ENCODE measurements at regions not wholly inside any gene's neighbourhood (a gene's known extent, or its start where the extent isn't known, plus 50 kb on each side); places are given as distances from the start of the nearest gene placed in this dataset.

- no peaks in the 10 kb centered on the region for H3K27me3 ChIP-seq (ENCODE audit: control insufficient read depth in 3 of 3, insufficient read depth in 3 of 3, low read length in 3 of 3)
- H3K4me1 ChIP-seq (ENCODE audit: control insufficient read depth in 3 of 3, insufficient read depth in 3 of 3, low read length in 3 of 3): no peaks in the 10 kb centered on the region
- H3K9ac ChIP-seq (ENCODE audit: low read depth in 1 of 3, low read length in 3 of 3): no peak overlapping the region
- H3K36me3 ChIP-seq (ENCODE audit: control insufficient read depth in 3 of 3, insufficient read depth in 3 of 3, low read length in 3 of 3): no peaks in the 10 kb centered on the region
- H3K27ac ChIP-seq (ENCODE audit: low read depth, low read length): no peak overlapping the region
- no peaks in the 10 kb centered on the region for H3K9me3 ChIP-seq (ENCODE audit: control insufficient read depth in 3 of 3, low read length in 3 of 3)
- no peak overlapping the region for H3K4me3 ChIP-seq (ENCODE audit: low read length in 3 of 3)
Observed at GRCh38 chr14:51145246-51145645, 50.3 kb upstream of the TRIM9 start.

- Histone ChIP-seq H3K27ac (ENCODE audit: low read depth, low read length) (no peak overlapping the region), H3K27me3 (ENCODE audit: control insufficient read depth in 3 of 3, insufficient read depth in 3 of 3, low read length in 3 of 3) (no peaks in the 10 kb centered on the region), H3K4me3 (ENCODE audit: low read length in 3 of 3) (no peak overlapping the region), H3K9ac (ENCODE audit: low read depth in 1 of 3, low read length in 3 of 3) (no peak overlapping the region), H3K4me1 (ENCODE audit: control insufficient read depth in 3 of 3, insufficient read depth in 3 of 3, low read length in 3 of 3) (no peaks in the 10 kb centered on the region), H3K36me3 (ENCODE audit: control insufficient read depth in 3 of 3, insufficient read depth in 3 of 3, low read length in 3 of 3) (no peaks in the 10 kb centered on the region), H3K9me3 (ENCODE audit: control insufficient read depth in 3 of 3, low read length in 3 of 3) (no peaks in the 10 kb centered on the region)
Observed at GRCh38 chr14:51147183-51147582, 52.3 kb upstream of the TRIM9 start.

DNA sequence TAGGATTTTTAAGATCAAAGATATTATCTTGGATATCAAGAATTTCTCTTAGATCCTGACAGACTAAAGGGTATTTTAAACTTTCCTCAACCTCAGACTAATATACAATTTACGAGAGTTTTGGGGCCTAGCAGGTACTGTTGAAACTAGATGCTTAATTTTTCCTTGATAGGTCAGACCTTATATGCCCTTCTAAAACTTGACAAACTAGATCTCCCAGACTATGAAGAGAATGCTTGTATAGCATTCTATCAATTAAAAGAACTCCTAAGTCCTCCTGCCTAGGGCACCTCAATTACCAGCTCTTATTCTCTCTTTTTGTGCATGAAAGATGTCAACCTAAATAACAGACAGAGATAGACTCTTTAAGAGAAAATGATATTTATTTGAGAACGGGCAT is 60.4 kb upstream of the TRIM9 start:
- H3K27ac ChIP-seq (ENCODE audit: low read depth, low read length): no peak overlapping the region
- no peak overlapping the region for H3K4me3 ChIP-seq (ENCODE audit: low read length in 3 of 3)
- H3K27me3 ChIP-seq (ENCODE audit: control insufficient read depth in 3 of 3, insufficient read depth in 3 of 3, low read length in 3 of 3): no peaks in the 10 kb centered on the region
- no peaks in the 10 kb centered on the region for H3K4me1 ChIP-seq (ENCODE audit: control insufficient read depth in 3 of 3, insufficient read depth in 3 of 3, low read length in 3 of 3)
- no peaks in the 10 kb centered on the region for H3K36me3 ChIP-seq (ENCODE audit: control insufficient read depth in 3 of 3, insufficient read depth in 3 of 3, low read length in 3 of 3)
- H3K9ac ChIP-seq (ENCODE audit: low read depth in 1 of 3, low read length in 3 of 3): no peak overlapping the region
- no peaks in the 10 kb centered on the region for H3K9me3 ChIP-seq (ENCODE audit: control insufficient read depth in 3 of 3, low read length in 3 of 3)

- H3K36me3 ChIP-seq (ENCODE audit: control insufficient read depth in 3 of 3, insufficient read depth in 3 of 3, low read length in 3 of 3): no peaks in the 10 kb centered on the region
- no peak overlapping the region for H3K27ac ChIP-seq (ENCODE audit: low read depth, low read length)
- no peaks in the 10 kb centered on the region for H3K27me3 ChIP-seq (ENCODE audit: control insufficient read depth in 3 of 3, insufficient read depth in 3 of 3, low read length in 3 of 3)
- no peak overlapping the region for H3K9ac ChIP-seq (ENCODE audit: low read depth in 1 of 3, low read length in 3 of 3)
- H3K4me1 ChIP-seq (ENCODE audit: control insufficient read depth in 3 of 3, insufficient read depth in 3 of 3, low read length in 3 of 3): no peaks in the 10 kb centered on the region
- H3K4me3 ChIP-seq (ENCODE audit: low read length in 3 of 3): no peak overlapping the region
- no peaks in the 10 kb centered on the region for H3K9me3 ChIP-seq (ENCODE audit: control insufficient read depth in 3 of 3, low read length in 3 of 3)
Observed at GRCh38 chr14:51157012-51157411, 62.1 kb upstream of the TRIM9 start.

GRCh38 chr14:51160871-51161270 is 66.0 kb upstream of the TRIM9 start:
- Histone ChIP-seq H3K36me3 (ENCODE audit: control insufficient read depth in 3 of 3, insufficient read depth in 3 of 3, low read length in 3 of 3) (no peaks in the 10 kb centered on the region), H3K4me3 (ENCODE audit: low read length in 3 of 3) (no peak overlapping the region), H3K4me1 (ENCODE audit: control insufficient read depth in 3 of 3, insufficient read depth in 3 of 3, low read length in 3 of 3) (no peaks in the 10 kb centered on the region), H3K9me3 (ENCODE audit: control insufficient read depth in 3 of 3, low read length in 3 of 3) (no peaks in the 10 kb centered on the region), H3K9ac (ENCODE audit: low read depth in 1 of 3, low read length in 3 of 3) (no peak overlapping the region), H3K27me3 (ENCODE audit: control insufficient read depth in 3 of 3, insufficient read depth in 3 of 3, low read length in 3 of 3) (no peaks in the 10 kb centered on the region), H3K27ac (ENCODE audit: low read depth, low read length) (no peak overlapping the region)

- Histone ChIP-seq H3K4me1 (ENCODE audit: control insufficient read depth in 3 of 3, insufficient read depth in 3 of 3, low read length in 3 of 3) (peaks cover 4 to 11% (median 6%) of the 10 kb centered on the region in 3 donors), H3K27ac (ENCODE audit: low read depth, low read length) (no peak overlapping the region), H3K36me3 (ENCODE audit: control insufficient read depth in 3 of 3, insufficient read depth in 3 of 3, low read length in 3 of 3) (no peaks in the 10 kb centered on the region), H3K27me3 (ENCODE audit: control insufficient read depth in 3 of 3, insufficient read depth in 3 of 3, low read length in 3 of 3) (no peaks in the 10 kb centered on the region), H3K4me3 (ENCODE audit: low read length in 3 of 3) (no peak overlapping the region), H3K9me3 (ENCODE audit: control insufficient read depth in 3 of 3, low read length in 3 of 3) (no peaks in the 10 kb centered on the region), H3K9ac (ENCODE audit: low read depth in 1 of 3, low read length in 3 of 3) (no peak overlapping the region)
Observed at GRCh38 chr14:51165415-51165814, 70.5 kb upstream of the TRIM9 start.

DNA sequence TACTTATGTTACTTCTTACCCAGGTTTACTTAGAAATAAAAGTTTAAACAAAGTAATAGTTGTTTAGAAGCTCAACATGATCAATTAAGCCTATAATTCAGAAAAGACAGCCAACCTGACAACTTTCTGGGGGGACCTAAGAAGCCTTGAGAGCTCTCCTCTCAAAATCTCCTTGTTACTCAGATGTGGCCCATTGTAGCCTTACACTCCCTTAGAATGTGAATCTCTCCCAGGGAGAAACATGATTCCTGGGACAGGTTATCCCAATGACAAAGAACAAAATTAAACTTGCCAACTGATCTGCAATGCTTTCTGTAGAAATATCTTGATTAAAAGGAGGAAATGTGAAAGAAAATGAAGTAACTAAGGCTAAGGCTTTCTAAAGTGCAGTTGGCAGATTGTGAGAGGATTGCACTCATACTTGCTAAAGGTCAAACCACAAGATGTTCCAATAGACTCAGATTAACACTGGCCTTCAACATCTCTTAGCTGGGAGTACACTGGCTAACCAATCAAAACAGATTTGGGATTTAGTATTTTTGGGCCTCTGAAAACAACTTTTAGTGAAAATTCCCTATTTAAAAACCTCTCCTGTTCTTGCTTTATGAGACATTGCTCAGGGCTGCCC is 72.3 kb upstream of the TMX1 start:
- H3K4me3 ChIP-seq (ENCODE audit: low read length in 3 of 3): no peak overlapping the region
- H3K9ac ChIP-seq (ENCODE audit: low read depth in 1 of 3, low read length in 3 of 3): peak overlapping the region in 1 of 3 donors; percentile 5
- peaks cover 4 to 11% (median 6%) of the 10 kb centered on the region in 3 donors for H3K4me1 ChIP-seq (ENCODE audit: control insufficient read depth in 3 of 3, insufficient read depth in 3 of 3, low read length in 3 of 3)
- H3K27me3 ChIP-seq (ENCODE audit: control insufficient read depth in 3 of 3, insufficient read depth in 3 of 3, low read length in 3 of 3): no peaks in the 10 kb centered on the region
- no peaks in the 10 kb centered on the region for H3K36me3 ChIP-seq (ENCODE audit: control insufficient read depth in 3 of 3, insufficient read depth in 3 of 3, low read length in 3 of 3)
- H3K27ac ChIP-seq (ENCODE audit: low read depth, low read length): no peak overlapping the region
- H3K9me3 ChIP-seq (ENCODE audit: control insufficient read depth in 3 of 3, low read length in 3 of 3): no peaks in the 10 kb centered on the region

- Histone ChIP-seq H3K9me3 (ENCODE audit: control insufficient read depth in 3 of 3, low read length in 3 of 3) (no peaks in the 10 kb centered on the region), H3K4me3 (ENCODE audit: low read length in 3 of 3) (no peak overlapping the region), H3K4me1 (ENCODE audit: control insufficient read depth in 3 of 3, insufficient read depth in 3 of 3, low read length in 3 of 3) (peaks cover 4 to 11% (median 6%) of the 10 kb centered on the region in 3 donors), H3K36me3 (ENCODE audit: control insufficient read depth in 3 of 3, insufficient read depth in 3 of 3, low read length in 3 of 3) (no peaks in the 10 kb centered on the region), H3K27ac (ENCODE audit: low read depth, low read length) (no peak overlapping the region), H3K27me3 (ENCODE audit: control insufficient read depth in 3 of 3, insufficient read depth in 3 of 3, low read length in 3 of 3) (no peaks in the 10 kb centered on the region), H3K9ac (ENCODE audit: low read depth in 1 of 3, low read length in 3 of 3) (peak overlapping the region in 1 of 3 donors; percentile 5)
Observed at GRCh38 chr14:51168215-51168613, 71.8 kb upstream of the TMX1 start.

GRCh38 chr14:51173863-51174262 is 66.2 kb upstream of the TMX1 start:
- Histone ChIP-seq H3K27ac (ENCODE audit: low read depth, low read length) (no peak overlapping the region), H3K4me3 (ENCODE audit: low read length in 3 of 3) (no peak overlapping the region), H3K9me3 (ENCODE audit: control insufficient read depth in 3 of 3, low read length in 3 of 3) (no peaks in the 10 kb centered on the region), H3K36me3 (ENCODE audit: control insufficient read depth in 3 of 3, insufficient read depth in 3 of 3, low read length in 3 of 3) (no peaks in the 10 kb centered on the region), H3K27me3 (ENCODE audit: control insufficient read depth in 3 of 3, insufficient read depth in 3 of 3, low read length in 3 of 3) (no peaks in the 10 kb centered on the region), H3K9ac (ENCODE audit: low read depth in 1 of 3, low read length in 3 of 3) (no peak overlapping the region), H3K4me1 (ENCODE audit: control insufficient read depth in 3 of 3, insufficient read depth in 3 of 3, low read length in 3 of 3) (peaks cover 0 to under 1% (median 0%) of the 10 kb centered on the region in 3 donors)

DNA sequence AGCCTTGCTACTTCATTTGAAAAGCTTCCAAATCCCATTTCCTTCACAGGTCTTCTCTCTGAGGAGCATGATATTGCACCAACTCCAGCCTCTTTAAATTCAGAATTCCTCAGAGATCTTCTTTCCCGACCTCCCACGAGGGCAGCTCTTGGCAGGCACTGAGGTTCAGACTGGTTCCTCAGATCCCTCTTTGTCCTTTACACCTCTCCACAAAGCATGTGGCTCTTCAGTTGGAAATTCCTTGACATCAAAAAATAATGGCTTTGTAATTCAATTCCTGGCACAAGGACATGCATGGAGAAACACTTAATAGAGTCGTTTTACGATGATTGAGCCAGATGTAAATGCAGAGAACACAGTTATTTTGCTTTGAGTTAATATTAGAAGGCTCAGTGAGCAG is 63.2 kb upstream of the TMX1 start:
- no peak overlapping the region for H3K9ac ChIP-seq (ENCODE audit: low read depth in 1 of 3, low read length in 3 of 3)
- H3K27me3 ChIP-seq (ENCODE audit: control insufficient read depth in 3 of 3, insufficient read depth in 3 of 3, low read length in 3 of 3): no peaks in the 10 kb centered on the region
- no peaks in the 10 kb centered on the region for H3K4me1 ChIP-seq (ENCODE audit: control insufficient read depth in 3 of 3, insufficient read depth in 3 of 3, low read length in 3 of 3)
- no peak overlapping the region for H3K27ac ChIP-seq (ENCODE audit: low read depth, low read length)
- no peaks in the 10 kb centered on the region for H3K36me3 ChIP-seq (ENCODE audit: control insufficient read depth in 3 of 3, insufficient read depth in 3 of 3, low read length in 3 of 3)
- no peak overlapping the region for H3K4me3 ChIP-seq (ENCODE audit: low read length in 3 of 3)
- H3K9me3 ChIP-seq (ENCODE audit: control insufficient read depth in 3 of 3, low read length in 3 of 3): no peaks in the 10 kb centered on the region
